Stimulated activated CD4-positive, alpha-beta T cell treated with anti-CD3 and anti-CD28 coated beads, Interleukin-1b, Interleukin-23, amount 100 ng/mL, for 4 hours (primary cell): ENCODE measurements at regions not wholly inside any gene's neighbourhood (a gene's known extent, or its start where the extent isn't known, plus 50 kb on each side); places are given as distances from the start of the nearest gene placed in this dataset.

Experiments
- DNase-seq, 2 donors: peaks; one replicate each; pipeline ENCODE4 v3.0.0-alpha.2; 2020; ENCODE audit warnings: low read depth in 2 of 2

DNA sequence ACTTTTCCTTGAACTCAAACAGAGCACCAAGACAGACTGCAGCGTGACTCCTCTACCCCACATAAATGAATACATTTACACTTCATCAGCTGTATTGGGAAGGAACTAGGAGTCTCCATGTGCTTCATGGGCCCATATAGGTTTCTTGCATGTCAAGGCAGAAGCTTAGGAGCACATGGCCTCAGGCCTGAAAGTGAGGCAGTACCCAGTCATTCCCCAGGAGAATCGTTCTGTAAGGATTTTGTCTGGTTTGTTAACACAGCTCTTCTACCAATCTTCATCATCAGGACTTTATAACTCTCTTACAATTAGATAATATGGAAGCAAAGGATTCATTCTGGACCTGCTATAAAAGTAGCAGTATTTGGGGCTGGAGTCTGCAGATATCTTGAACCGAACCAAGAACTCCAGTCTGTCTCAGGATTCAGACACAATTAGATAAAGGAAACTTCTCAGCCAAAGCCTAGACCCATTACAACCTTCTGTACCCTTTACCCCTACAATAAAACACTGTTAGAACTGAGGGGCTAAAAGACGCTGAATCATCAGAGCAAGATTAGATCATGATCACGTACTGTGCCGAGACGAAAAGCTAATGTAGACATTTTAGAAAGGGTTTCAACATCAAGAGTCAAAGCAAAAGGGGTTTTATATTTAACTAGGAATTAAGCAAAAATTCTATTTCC, 385.5 kb upstream of the SLC30A5 start:
- DNase-seq: no peak

GRCh38 chr5:68708842-68709170, 385.0 kb upstream of the SLC30A5 start:
- DNase-seq: no peak

- DNase-seq: no peak
Measured at GRCh38 chr5:68709239-68709638, 384.6 kb upstream of the SLC30A5 start.

DNA sequence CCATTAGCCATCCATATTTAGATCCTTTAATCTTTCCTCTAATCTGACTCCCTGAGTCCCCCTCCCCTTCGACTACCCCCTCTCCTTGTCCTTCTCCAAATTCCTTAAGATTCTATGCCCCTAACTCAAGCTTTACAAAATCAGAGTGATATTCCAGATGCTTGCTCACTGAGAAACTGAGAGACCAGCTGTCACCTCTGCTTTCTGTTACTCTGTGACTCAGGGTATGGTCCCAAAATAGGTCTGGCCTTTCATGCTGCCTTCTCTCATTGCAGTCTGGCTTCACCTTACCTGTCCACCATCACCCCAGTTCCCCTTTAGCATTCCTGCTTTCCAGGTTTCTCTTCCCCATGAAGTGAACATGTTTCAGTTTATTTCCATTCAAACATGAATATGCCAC, 383.3 kb upstream of the SLC30A5 start:
- no peak for DNase-seq

DNA sequence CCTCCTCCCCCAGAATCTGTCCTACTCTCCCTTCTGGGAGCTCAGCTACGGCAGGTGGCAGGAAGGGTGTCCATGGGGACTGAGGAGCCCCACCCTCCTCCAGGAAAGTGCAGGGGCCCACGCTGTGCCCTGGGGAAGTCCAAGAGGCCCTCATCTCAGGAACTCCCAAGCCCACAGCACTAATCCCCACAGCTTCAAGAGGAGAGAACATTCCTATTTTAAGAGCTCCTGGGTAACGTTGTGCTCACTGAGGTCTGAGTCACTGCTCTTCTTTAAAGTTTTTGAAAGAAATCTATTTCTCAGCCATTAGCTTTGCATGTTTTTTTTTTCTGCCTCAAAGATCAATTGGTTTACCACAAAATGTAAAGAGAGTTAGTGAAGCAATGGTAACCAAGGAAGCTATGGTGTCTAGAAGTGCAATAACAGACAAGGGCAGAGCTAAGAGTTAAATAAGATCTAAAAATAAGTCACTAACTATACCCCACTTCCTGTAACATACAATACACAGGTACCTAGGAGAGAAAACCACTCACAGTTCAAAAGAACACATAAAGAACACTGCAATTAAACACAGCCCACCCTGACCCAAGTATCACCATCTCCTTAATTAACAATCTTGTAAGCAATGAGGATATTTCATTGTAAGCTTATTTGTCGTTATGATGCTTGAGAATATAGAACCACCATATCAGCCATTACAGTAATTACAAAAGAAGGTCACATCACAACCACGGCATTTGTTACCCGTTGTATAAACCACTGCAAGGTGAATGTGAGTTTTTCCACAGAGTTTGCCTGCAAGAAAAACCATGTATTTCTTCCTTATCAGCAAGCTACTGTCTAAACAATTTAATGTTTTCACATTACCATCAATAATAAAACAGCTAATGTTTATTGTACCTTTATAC, 382.3 kb upstream of the SLC30A5 start:
- DNase-seq: no peak

DNA sequence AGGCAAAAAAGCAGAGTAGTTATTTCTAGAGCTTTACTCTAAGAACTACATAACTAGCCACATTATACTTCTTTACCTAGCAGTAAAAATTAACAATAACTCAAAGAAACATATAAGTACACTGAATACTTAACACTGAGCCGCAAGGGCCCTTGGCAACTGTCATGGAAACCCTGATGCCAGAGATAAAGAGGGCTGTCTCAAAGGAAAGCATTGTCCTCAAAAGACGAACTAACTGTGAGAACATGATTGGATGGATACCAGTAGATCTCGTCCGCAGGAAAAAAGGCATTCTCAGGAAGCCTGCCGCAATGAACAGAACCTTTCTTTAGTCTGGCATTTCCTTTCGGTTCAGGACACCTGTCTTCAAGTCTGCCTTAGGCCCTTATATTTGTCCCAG, 379.0 kb upstream of the SLC30A5 start:
- no peak for DNase-seq

- DNase-seq: no peak
Measured at GRCh38 chr5:68720884-68721610, 372.8 kb upstream of the SLC30A5 start.

DNA sequence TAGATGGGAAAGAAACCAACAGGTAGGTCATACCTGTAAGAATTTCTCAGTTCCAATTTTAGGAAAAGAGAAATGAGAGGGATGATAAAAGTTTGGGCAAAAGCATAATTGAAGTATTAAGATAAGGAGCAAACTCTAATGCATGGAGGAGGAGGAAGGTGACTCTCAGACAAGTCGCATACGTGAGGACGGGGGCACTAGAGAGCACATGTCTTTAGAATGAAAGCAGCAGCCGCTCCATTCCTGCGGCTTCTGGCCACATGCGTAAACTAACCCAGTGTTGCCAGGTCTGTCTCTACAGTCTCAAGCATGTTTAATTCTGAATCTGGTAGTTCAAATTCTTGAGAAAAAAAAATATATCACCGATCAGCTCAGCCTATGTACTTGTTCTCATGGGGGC, 371.5 kb upstream of the SLC30A5 start:
- no peak for DNase-seq

DNA sequence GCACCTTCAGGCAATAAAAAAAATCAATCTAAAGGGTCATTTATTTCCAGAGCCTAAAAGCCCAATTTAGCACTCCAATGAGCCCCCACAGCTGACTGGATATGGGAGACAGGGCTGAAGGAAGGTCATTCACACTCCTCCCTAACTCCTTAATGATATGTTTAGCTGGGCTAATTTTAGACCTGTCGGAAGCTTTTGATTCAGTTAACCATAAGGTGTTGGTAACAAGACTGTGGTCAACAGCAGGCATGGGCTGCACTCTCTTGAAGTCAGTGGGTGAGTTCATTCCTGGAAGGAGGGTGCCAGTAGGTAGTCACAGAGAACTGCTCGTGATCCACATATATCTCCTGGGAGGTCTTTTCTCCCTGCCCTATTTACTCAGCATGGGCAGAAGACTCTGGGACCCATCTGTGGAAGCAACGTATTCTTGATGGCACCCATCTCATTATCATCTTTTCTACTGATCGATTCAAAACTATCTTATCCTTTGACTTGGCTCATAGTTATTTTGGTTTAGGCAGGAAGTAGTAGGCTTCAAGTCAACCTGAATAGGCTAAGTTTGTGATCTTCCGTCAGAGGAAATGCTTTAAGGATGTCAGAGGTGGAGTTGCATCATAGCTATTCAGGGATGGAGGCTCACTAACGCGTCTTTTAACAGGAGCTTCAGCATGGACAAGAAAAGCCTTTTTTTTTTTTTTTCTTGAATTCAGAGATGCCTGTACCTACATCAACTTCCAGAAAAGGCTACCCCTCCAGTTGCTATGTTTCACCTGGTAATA, 367.7 kb upstream of the SLC30A5 start:
- no peak for DNase-seq

- no peak for DNase-seq
Measured at GRCh38 chr5:68727931-68728330, 365.9 kb upstream of the SLC30A5 start.

GRCh38 chr5:68729678-68730077, 364.1 kb upstream of the SLC30A5 start:
- no peak for DNase-seq

- DNase-seq: no peak
Measured at GRCh38 chr5:68730220-68730978, 363.4 kb upstream of the SLC30A5 start.

GRCh38 chr5:68730979-68731654, 362.7 kb upstream of the SLC30A5 start:
- DNase-seq: no peak

DNA sequence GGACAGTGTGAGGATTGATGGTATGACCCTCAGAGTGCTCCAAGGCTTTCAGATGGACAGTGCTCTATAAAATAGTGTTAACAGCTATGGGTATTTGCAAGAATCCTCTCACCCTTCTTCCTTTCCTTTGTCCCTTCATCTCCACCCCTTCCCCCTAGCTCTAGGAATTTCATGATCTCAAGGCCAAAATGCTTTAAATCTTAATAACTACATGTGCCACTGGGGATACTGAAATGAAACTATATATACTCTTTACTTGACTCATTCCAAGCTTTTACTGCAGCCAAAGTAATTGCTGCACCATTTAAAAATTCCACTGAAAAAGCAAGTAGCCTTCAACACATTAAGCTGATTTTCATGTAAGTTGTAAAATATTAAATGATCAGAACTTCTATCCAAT, 361.6 kb upstream of the SLC30A5 start:
- DNase-seq: no peak

GRCh38 chr5:68734781-68735180, 359.0 kb upstream of the SLC30A5 start:
- no peak for DNase-seq

- no peak for DNase-seq
Measured at GRCh38 chr5:68738236-68738635, 355.6 kb upstream of the SLC30A5 start.

DNA sequence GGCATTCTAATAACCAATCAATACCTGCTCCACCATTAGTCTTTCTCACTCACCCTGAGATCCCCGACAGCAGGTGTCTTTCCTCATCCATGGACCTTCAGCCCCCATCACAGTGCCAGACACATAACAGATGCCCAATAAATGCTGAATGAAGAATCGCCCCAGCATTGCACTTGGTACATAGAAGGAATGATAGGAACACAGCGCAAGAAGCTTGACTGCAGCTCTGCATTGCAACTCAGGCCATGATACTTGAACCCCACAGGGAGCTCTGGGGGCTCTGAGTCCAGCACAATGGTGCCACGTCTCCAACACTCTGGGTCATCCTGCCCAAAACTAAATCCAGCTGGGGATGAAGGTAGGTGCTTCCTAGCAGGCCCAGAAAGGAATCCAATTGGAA, 355.0 kb upstream of the SLC30A5 start:
- no peak for DNase-seq

GRCh38 chr5:68739752-68740151, 354.1 kb upstream of the SLC30A5 start:
- DNase-seq: no peak

GRCh38 chr5:68740226-68740910, 353.4 kb upstream of the SLC30A5 start:
- no peak for DNase-seq

- no peak for DNase-seq
Measured at GRCh38 chr5:68744206-68744605, 349.6 kb upstream of the SLC30A5 start.
